ENCODE measurements at regions not wholly inside any gene's neighbourhood (a gene's known extent, or its start where the extent isn't known, plus 50 kb on each side); places are given as distances from the start of the nearest gene placed in this dataset.

DNA sequence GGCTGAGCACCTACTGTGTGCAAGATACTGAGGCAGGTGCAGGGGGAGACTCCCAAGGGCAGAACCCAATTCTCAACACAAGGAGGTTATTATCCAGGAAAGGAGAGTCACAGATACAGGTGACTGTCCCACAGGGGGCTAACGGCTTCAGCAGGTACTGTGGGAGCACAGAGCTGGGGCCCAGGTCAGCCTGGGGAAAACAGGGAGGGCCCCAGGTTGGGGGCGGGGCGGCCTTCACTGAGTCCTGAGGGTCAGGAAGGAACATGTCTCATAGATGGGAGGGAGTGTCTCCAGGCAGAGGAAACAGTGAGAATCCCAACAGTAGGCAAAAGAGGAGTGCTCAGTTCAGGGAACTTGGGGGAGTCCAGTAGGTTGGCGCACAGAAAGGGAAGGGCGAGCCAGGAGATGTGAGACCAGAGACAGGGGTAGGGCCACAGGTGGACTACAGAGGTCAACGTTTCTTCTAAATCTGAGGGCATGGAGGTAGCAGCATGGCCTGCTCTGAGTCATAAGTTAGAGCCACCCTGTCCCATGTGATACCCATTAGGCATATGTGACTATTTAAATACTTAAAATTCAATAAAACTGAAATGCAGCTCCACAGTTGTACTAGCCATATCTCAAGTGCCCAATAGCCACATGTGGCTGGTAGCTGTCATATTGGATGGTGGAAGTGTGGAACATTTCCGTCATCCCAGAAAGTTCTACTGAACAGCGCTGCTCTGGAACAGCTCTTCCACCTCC lies 157.2 kb downstream of the TTC32 start:
- ChIA-PET POLR2A (no interaction called here), CTCF (interaction anchor here (1.5 kb wide), 1 partner anchor 11 kb away, joined by 6 read pairs; no protein-coding TSS in a partner anchor)
- Histone ChIP-seq H3K4me1 (ENCODE audit: control insufficient read depth, insufficient read depth, low read length) (no peaks in the 10 kb centered on the region), H3K27ac (ENCODE audit: extremely low read depth, low read depth, low read length) (no peak overlapping the region), H3K4me3 (ENCODE audit: low read depth, low read length) (no peak overlapping the region), H3K36me3 (ENCODE audit: control insufficient read depth in 2 of 2, insufficient read depth in 1 of 2, low read length in 2 of 2) (no peaks in the 10 kb centered on the region), H3K9me3 (ENCODE audit: control insufficient read depth, insufficient read depth, low read depth, low read length) (no peaks in the 10 kb centered on the region)
- no peak for TF ChIP-seq GLI2 (tag by site-specific recombination; IDR thresholded peaks at IDR 0.05; ENCODE audit: borderline replicate concordance, low read depth)
- no peak for TF ChIP-seq ZNF274 (IDR thresholded peaks at IDR 0.05; ENCODE audit: low read length)
- TF ChIP-seq ZNF274 (tag by site-specific recombination; IDR thresholded peaks at IDR 0.05; ENCODE audit: borderline replicate concordance) = no peak
- no peak for TF ChIP-seq HOXA7 (CRISPR knock-in tag; IDR thresholded peaks at IDR 0.05; ENCODE audit: borderline replicate concordance)

DNA sequence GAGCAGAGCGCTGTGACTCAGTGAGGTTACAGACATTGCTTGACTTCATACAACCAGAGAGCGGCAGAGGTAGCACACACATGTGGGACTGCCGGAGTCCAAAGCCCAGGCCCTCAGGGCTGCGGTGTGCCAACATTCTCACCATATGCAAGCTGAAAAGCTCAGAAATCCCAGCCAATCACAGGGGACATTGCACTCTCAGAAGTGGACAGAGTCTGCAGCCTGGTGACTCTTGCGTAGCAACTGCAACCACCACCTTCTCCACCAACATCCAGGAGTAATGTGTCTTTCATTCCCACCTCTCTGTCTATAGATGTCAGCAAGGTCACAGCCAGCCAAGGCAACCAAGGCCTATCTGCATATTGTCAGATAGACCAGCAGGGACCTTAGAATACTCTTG lies 158.1 kb downstream of the TTC32 start:
- ChIA-PET CTCF (no interaction called here), POLR2A (no interaction called here)
- TF ChIP-seq PBX3 (CRISPR knock-in tag; IDR thresholded peaks at IDR 0.05) = no peak
- TF ChIP-seq PATZ1 (tag by site-specific recombination; IDR thresholded peaks at IDR 0.05) = no peak
- TF ChIP-seq ZBTB11 (tag by site-specific recombination; conservative IDR thresholded peaks at IDR 0.05; ENCODE audit: low read depth) = no peak
- TF ChIP-seq ZNF629 (tag by site-specific recombination; IDR thresholded peaks at IDR 0.05) = no peak
- TF ChIP-seq ZNF624 (tag by site-specific recombination; IDR thresholded peaks at IDR 0.05) = no peak
- TF ChIP-seq KLF7 (tag by site-specific recombination; IDR thresholded peaks at IDR 0.05; ENCODE audit: borderline replicate concordance) = no peak
- no peak for TF ChIP-seq ZNF580 (tag by site-specific recombination; IDR thresholded peaks at IDR 0.05)
- no peak for TF ChIP-seq ZNF19 (tag by site-specific recombination; IDR thresholded peaks at IDR 0.05; ENCODE audit: low read depth)
- TF ChIP-seq, protein P1, sequence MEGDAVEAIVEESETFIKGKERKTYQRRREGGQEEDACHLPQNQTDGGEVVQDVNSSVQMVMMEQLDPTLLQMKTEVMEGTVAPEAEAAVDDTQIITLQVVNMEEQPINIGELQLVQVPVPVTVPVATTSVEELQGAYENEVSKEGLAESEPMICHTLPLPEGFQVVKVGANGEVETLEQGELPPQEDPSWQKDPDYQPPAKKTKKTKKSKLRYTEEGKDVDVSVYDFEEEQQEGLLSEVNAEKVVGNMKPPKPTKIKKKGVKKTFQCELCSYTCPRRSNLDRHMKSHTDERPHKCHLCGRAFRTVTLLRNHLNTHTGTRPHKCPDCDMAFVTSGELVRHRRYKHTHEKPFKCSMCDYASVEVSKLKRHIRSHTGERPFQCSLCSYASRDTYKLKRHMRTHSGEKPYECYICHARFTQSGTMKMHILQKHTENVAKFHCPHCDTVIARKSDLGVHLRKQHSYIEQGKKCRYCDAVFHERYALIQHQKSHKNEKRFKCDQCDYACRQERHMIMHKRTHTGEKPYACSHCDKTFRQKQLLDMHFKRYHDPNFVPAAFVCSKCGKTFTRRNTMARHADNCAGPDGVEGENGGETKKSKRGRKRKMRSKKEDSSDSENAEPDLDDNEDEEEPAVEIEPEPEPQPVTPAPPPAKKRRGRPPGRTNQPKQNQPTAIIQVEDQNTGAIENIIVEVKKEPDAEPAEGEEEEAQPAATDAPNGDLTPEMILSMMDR (tag by site-specific recombination; IDR thresholded peaks at IDR 0.05) = no peak
- no peak for TF ChIP-seq ZNF747 (tag by site-specific recombination; IDR thresholded peaks at IDR 0.05)
- TF ChIP-seq YY2 (tag by site-specific recombination; IDR thresholded peaks at IDR 0.05) = no peak
- no peak for TF ChIP-seq ZNF76 (tag by site-specific recombination; IDR thresholded peaks at IDR 0.05; ENCODE audit: borderline replicate concordance, low read depth)
- TF ChIP-seq GLIS2 (tag by site-specific recombination; IDR thresholded peaks at IDR 0.05) = no peak
- no peak for TF ChIP-seq ZNF610 (tag by site-specific recombination; IDR thresholded peaks at IDR 0.05; ENCODE audit: borderline replicate concordance)
- no peak for TF ChIP-seq AEBP2 (tag by site-specific recombination; IDR thresholded peaks at IDR 0.05; ENCODE audit: borderline replicate concordance)
- no peak for TF ChIP-seq ZNF529 (tag by site-specific recombination; IDR thresholded peaks at IDR 0.05; ENCODE audit: insufficient replicate concordance)
- Histone ChIP-seq H3K36me3 (ENCODE audit: control insufficient read depth in 2 of 2, insufficient read depth in 1 of 2, low read length in 2 of 2) (no peaks in the 10 kb centered on the region), H3K4me1 (ENCODE audit: control insufficient read depth, insufficient read depth, low read length) (no peaks in the 10 kb centered on the region), H3K4me3 (ENCODE audit: low read depth, low read length) (no peak overlapping the region), H3K9me3 (ENCODE audit: control insufficient read depth, insufficient read depth, low read depth, low read length) (no peaks in the 10 kb centered on the region), H3K27ac (ENCODE audit: extremely low read depth, low read depth, low read length) (no peak overlapping the region)
